ENCODE measurements at regions not wholly inside any gene's neighbourhood (a gene's known extent, or its start where the extent isn't known, plus 50 kb on each side); places are given as distances from the start of the nearest gene placed in this dataset.

DNA sequence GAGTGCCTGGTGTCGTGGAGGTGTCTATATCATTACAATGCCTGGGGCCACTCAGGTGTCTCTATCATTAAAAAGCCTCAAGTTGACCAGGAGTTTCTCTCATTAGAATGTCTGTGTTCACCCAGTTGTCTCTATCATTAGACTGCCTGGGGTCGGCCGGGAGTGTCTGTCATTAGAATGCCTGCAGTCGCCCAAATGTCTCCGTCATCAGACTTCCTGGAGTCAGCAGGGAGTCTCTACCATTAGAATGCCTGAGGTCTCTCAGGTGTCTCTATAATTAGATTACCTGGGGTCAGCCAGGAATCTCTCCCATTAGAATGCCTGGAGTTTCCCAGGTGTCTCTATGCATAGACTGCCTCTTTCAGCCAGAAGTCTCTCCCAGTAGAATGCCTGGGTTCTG is 1477.6 kb downstream of the UQCRFS1 start:
- TF ChIP-seq POLR2AphosphoS5 (IDR thresholded peaks at IDR 0.05; ENCODE audit: insufficient read depth in 1 of 2, low read depth in 1 of 2), result no peak
- TF ChIP-seq, protein P1, sequence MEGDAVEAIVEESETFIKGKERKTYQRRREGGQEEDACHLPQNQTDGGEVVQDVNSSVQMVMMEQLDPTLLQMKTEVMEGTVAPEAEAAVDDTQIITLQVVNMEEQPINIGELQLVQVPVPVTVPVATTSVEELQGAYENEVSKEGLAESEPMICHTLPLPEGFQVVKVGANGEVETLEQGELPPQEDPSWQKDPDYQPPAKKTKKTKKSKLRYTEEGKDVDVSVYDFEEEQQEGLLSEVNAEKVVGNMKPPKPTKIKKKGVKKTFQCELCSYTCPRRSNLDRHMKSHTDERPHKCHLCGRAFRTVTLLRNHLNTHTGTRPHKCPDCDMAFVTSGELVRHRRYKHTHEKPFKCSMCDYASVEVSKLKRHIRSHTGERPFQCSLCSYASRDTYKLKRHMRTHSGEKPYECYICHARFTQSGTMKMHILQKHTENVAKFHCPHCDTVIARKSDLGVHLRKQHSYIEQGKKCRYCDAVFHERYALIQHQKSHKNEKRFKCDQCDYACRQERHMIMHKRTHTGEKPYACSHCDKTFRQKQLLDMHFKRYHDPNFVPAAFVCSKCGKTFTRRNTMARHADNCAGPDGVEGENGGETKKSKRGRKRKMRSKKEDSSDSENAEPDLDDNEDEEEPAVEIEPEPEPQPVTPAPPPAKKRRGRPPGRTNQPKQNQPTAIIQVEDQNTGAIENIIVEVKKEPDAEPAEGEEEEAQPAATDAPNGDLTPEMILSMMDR (IDR thresholded peaks at IDR 0.05), result no peak

Data from vagina (tissue), 2 donors.